Ovary (tissue), 3 donors: ENCODE measurements at regions not wholly inside any gene's neighbourhood (a gene's known extent, or its start where the extent isn't known, plus 50 kb on each side); places are given as distances from the start of the nearest gene placed in this dataset.

Experiments used
- CTCF ChIP-seq, 3 donors: fragments of 450-650 bp in 2 of 3; fragments of 200-600 bp in 1 of 3; IDR thresholded peaks; one replicate each; pipeline versions ENCODE4 v1.5.1 to v1.8.0; 2016 to 2022; ENCODE audit warnings: antibody characterized with exemption in 3 of 3, mild to moderate bottlenecking in 1 of 3
- EP300 ChIP-seq: sonication (generic); formaldehyde crosslinking; IDR thresholded peaks from one replicate; pipeline ENCODE4 v1.6.1; 2017; ENCODE audit warnings: antibody characterized with exemption
- POLR2A ChIP-seq: fragments of 450-650 bp; IDR thresholded peaks from one replicate; pipeline ENCODE4 v1.6.1; 2017; ENCODE audit warnings: antibody characterized with exemption, mild to moderate bottlenecking, moderate library complexity
- donor health status: DM: no; HTN: no; CAD: no.

- TF ChIP-seq CTCF (IDR thresholded peaks at IDR 0.05) (no peak), EP300 (no peak), POLR2A (no peak)
Observed at GRCh38 chr3:194868831-194869230, 183.1 kb downstream of the FAM43A start.
